ENCODE measurements at regions not wholly inside any gene's neighbourhood (a gene's known extent, or its start where the extent isn't known, plus 50 kb on each side); places are given as distances from the start of the nearest gene placed in this dataset.
"Not testable (repeated sequence)": the region's sequence is repeated elsewhere in the genome, so short reads cannot be mapped to it uniquely, and the experiment has no call there.

DNA sequence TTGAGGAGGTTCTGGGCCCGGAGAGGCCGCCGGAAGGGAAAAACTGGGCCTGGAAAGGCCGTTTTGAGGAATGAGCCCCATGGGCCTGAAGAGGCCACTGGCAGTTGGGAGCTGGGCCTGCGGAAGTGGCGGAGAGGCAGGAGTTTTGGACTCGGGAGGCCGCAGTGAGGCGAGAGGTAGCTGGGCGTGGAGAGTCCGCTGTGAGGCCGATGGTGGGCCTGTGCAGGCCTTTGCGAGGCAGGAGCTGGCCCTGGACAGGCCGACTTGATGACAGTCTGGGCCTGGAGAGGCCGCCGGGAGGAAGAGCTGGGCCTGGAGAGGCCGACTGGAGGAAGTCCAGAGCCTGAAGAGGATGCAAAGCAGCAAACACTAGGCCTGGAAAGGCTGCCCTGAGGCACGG is 259.0 kb upstream of the NUPR2 start (continued):
- TF ChIP-seq, protein P1, sequence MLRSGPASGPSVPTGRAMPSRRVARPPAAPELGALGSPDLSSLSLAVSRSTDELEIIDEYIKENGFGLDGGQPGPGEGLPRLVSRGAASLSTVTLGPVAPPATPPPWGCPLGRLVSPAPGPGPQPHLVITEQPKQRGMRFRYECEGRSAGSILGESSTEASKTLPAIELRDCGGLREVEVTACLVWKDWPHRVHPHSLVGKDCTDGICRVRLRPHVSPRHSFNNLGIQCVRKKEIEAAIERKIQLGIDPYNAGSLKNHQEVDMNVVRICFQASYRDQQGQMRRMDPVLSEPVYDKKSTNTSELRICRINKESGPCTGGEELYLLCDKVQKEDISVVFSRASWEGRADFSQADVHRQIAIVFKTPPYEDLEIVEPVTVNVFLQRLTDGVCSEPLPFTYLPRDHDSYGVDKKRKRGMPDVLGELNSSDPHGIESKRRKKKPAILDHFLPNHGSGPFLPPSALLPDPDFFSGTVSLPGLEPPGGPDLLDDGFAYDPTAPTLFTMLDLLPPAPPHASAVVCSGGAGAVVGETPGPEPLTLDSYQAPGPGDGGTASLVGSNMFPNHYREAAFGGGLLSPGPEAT (IDR thresholded peaks at IDR 0.05; ENCODE audit: low read depth) = no peak
- no peak for TF ChIP-seq SREBF2 (IDR thresholded peaks at IDR 0.05; ENCODE audit: low read length)
- TF ChIP-seq TBL1XR1 (IDR thresholded peaks at IDR 0.05; ENCODE audit: low read depth, low read length) = no peak

DNA sequence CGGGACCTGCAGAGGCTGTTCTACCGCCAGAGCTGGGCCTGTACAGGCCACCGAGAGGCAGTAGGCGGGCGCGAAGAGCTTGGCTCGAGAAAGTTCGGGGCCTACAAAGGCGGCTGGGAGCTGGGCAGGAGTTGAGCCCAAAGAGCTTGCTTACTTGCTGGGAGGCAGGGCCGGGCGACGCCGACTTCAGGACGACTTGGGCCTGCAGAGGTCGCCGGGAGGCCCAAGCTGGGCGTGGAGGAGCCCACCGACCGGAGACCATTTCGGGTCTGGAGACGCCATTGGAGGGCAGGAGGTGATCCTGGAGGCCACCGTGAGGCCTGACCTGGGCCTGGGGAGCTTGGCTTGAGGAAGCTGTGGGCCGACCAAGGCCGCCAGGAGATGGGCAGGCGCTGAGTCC is 258.4 kb upstream of the NUPR2 start:
- 81% methylated on average over 16 of the region's 25 CpGs for WGBS (ENCODE audit: insufficient coverage, insufficient replicate concordance, low lambda C conversion rate, missing lambda C conversion rate)
- H3K9me3 ChIP-seq (replicated peaks; ENCODE audit: control insufficient read depth, insufficient read depth, low read length); SMC1A ChIA-PET (ENCODE audit: uncharacterized antibody, unreplicated experiment); H3K4me1 ChIP-seq (ENCODE audit: control insufficient read depth, insufficient read depth, low read length); CTCF ChIA-PET; FAIRE-seq; in situ Hi-C loops (cut with MboI); H3K4me2 ChIP-seq (ENCODE audit: control insufficient read depth, insufficient read depth); H3K4me3 ChIP-seq; BruUV-seq (replicated peaks); H3K27ac ChIP-seq (ENCODE audit: control insufficient read depth, insufficient read depth); H2AFZ ChIP-seq (ENCODE audit: control insufficient read depth, low read depth, low read length); H3K27me3 ChIP-seq (replicated peaks in 1 of 2; ENCODE audit: control insufficient read depth in 2 of 2, insufficient read depth in 2 of 2, low read length in 1 of 2); H3K79me2 ChIP-seq (ENCODE audit: control insufficient read depth, insufficient read depth, low read length); H3K9ac ChIP-seq (ENCODE audit: control insufficient read depth, insufficient read depth, low read length); POLR2A ChIA-PET; DNase-seq (ENCODE audit: low read depth, low spot score); RAD21 ChIA-PET (ENCODE audit: unreplicated experiment); intact Hi-C loops (cut with micrococcal nuclease; ENCODE audit: unreplicated experiment); ATAC-seq; H4K20me1 ChIP-seq (ENCODE audit: control insufficient read depth, insufficient read depth); H3K36me3 ChIP-seq (ENCODE audit: control insufficient read depth in 2 of 2, insufficient read depth in 2 of 2, low read length in 1 of 2): not testable (repeated sequence)

DNA sequence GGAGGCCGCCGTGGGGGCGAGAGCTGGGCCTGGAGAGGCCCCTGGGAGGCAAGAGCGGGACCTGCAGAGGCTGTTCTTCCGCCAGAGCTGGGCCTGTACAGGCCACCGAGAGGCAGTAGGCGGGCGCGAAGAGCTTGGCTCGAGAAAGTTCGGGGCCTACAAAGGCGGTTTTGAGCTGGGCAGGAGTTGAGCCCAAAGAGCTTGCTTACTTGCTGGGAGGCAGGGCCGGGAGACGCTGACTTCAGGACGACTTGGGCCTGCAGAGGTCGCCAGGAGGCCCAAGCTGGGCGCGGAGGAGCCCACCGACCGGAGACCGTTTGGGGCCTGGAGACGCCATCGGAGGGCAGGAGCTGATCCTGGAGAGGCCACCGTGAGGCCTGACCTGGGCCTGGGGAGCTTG is 257.1 kb upstream of the NUPR2 start:
- POLR2A ChIA-PET = not testable (repeated sequence)
- WGBS (ENCODE audit: insufficient coverage, insufficient replicate concordance, low lambda C conversion rate, missing lambda C conversion rate) = 70% methylated on average over 17 of the region's 24 CpGs

DNA sequence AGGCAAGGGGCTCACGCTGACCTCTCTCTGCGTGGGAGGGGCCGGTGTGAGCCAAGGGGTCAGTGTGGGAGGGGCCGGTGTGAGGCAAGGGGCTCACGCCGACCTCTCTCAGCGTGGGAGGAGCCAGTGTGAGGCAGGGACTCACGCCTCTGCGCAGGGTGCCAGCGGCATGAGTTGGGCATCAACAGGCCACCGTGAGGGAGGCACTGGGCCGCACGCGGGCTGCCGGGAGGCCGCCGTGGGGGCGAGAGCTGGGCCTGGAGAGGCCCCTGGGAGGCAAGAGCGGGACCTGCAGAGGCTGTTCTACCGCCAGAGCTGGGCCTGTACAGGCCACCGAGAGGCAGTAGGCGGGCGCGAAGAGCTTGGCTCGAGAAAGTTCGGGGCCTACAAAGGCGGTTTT is 255.6 kb upstream of the NUPR2 start:
- in situ Hi-C loops (cut with MboI); H3K9me3 ChIP-seq (replicated peaks; ENCODE audit: control insufficient read depth, insufficient read depth, low read length); RAD21 ChIA-PET (ENCODE audit: unreplicated experiment); H3K79me2 ChIP-seq (ENCODE audit: control insufficient read depth, insufficient read depth, low read length); H3K9ac ChIP-seq (ENCODE audit: control insufficient read depth, insufficient read depth, low read length); H3K4me3 ChIP-seq; H3K27me3 ChIP-seq (replicated peaks in 1 of 2; ENCODE audit: control insufficient read depth in 2 of 2, insufficient read depth in 2 of 2, low read length in 1 of 2); SMC1A ChIA-PET (ENCODE audit: uncharacterized antibody, unreplicated experiment); H3K4me1 ChIP-seq (ENCODE audit: control insufficient read depth, insufficient read depth, low read length); H3K27ac ChIP-seq (ENCODE audit: control insufficient read depth, insufficient read depth); H4K20me1 ChIP-seq (ENCODE audit: control insufficient read depth, insufficient read depth); H3K4me2 ChIP-seq (ENCODE audit: control insufficient read depth, insufficient read depth); H3K36me3 ChIP-seq (ENCODE audit: control insufficient read depth in 2 of 2, insufficient read depth in 2 of 2, low read length in 1 of 2); ATAC-seq; intact Hi-C loops (cut with micrococcal nuclease; ENCODE audit: unreplicated experiment); FAIRE-seq; CTCF ChIA-PET; BruUV-seq (replicated peaks); H2AFZ ChIP-seq (ENCODE audit: control insufficient read depth, low read depth, low read length); DNase-seq (ENCODE audit: low read depth, low spot score); POLR2A ChIA-PET: not testable (repeated sequence)
- WGBS (ENCODE audit: insufficient coverage, insufficient replicate concordance, low lambda C conversion rate, missing lambda C conversion rate) = 70% methylated on average over 19 of the region's 27 CpGs

More for the DNA sequence above, 257.1 kb upstream of the NUPR2 start:
- DNase-seq (ENCODE audit: low read depth, low spot score); BruUV-seq (replicated peaks); H3K79me2 ChIP-seq (ENCODE audit: control insufficient read depth, insufficient read depth, low read length); H3K4me2 ChIP-seq (ENCODE audit: control insufficient read depth, insufficient read depth); H2AFZ ChIP-seq (ENCODE audit: control insufficient read depth, low read depth, low read length); CTCF ChIA-PET; H3K27ac ChIP-seq (ENCODE audit: control insufficient read depth, insufficient read depth); intact Hi-C loops (cut with micrococcal nuclease; ENCODE audit: unreplicated experiment); ATAC-seq; FAIRE-seq; H3K36me3 ChIP-seq (ENCODE audit: control insufficient read depth in 2 of 2, insufficient read depth in 2 of 2, low read length in 1 of 2); H3K27me3 ChIP-seq (replicated peaks in 1 of 2; ENCODE audit: control insufficient read depth in 2 of 2, insufficient read depth in 2 of 2, low read length in 1 of 2); RAD21 ChIA-PET (ENCODE audit: unreplicated experiment); in situ Hi-C loops (cut with MboI); H3K4me3 ChIP-seq; H4K20me1 ChIP-seq (ENCODE audit: control insufficient read depth, insufficient read depth); H3K9ac ChIP-seq (ENCODE audit: control insufficient read depth, insufficient read depth, low read length); H3K4me1 ChIP-seq (ENCODE audit: control insufficient read depth, insufficient read depth, low read length); SMC1A ChIA-PET (ENCODE audit: uncharacterized antibody, unreplicated experiment); H3K9me3 ChIP-seq (replicated peaks; ENCODE audit: control insufficient read depth, insufficient read depth, low read length): not testable (repeated sequence)

Measured in GM12878 (cell line).